ENCODE measurements at regions not wholly inside any gene's neighbourhood (a gene's known extent, or its start where the extent isn't known, plus 50 kb on each side); places are given as distances from the start of the nearest gene placed in this dataset.

DNA sequence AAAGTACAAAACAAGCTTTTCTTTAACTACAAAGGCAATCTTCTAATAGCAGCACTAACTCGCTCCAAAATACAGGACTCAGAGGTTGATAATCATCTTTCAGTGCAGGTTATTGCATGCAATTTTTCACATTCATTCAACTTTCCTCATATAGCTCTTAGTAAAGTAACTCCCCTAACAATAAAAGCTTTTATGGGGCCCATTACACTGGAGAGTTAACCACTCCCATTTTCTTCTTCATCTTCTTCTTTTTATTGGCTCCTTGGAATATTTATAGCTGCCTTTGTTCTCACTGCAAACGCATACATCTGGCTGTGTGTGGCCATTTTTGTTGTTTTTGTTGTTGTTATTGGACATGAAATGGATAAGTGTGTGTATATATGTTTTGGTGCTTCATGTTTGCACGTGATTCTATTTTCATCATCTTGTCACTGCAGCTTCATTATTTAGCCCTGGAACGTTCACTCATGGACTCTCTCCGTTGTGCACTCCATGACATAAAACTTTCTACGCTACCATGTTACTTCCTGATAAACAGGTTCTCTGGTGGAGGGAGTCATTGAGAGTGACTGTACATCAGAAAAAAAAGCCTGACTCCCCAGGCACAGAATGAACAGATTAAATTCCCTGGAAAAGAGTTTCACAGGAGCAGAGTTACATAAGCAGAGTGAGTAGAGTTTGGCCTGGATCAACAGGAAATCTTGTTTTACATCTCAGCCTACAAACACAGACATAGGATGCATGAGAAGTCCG, 236.4 kb upstream of the SP4 start:
- H3K27ac ChIP-seq = no peak overlapping the region
- H3K36me3 ChIP-seq = no peaks in the 10 kb centered on the region
- no peak for TF ChIP-seq POLR2AphosphoS5 (IDR thresholded peaks at IDR 0.05)
- TF ChIP-seq, protein P1, sequence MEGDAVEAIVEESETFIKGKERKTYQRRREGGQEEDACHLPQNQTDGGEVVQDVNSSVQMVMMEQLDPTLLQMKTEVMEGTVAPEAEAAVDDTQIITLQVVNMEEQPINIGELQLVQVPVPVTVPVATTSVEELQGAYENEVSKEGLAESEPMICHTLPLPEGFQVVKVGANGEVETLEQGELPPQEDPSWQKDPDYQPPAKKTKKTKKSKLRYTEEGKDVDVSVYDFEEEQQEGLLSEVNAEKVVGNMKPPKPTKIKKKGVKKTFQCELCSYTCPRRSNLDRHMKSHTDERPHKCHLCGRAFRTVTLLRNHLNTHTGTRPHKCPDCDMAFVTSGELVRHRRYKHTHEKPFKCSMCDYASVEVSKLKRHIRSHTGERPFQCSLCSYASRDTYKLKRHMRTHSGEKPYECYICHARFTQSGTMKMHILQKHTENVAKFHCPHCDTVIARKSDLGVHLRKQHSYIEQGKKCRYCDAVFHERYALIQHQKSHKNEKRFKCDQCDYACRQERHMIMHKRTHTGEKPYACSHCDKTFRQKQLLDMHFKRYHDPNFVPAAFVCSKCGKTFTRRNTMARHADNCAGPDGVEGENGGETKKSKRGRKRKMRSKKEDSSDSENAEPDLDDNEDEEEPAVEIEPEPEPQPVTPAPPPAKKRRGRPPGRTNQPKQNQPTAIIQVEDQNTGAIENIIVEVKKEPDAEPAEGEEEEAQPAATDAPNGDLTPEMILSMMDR (IDR thresholded peaks at IDR 0.05) = no peak
- no peak for TF ChIP-seq POLR2A (IDR thresholded peaks at IDR 0.05)
- no peak for TF ChIP-seq EP300 (IDR thresholded peaks at IDR 0.05)
- H3K4me1 ChIP-seq = peaks cover 0 to 5% (median 0%) of the 10 kb centered on the region in 3 donors
- WGBS, 2 donors (ENCODE audit: low coverage in 1 of 2) = 70 to 81% methylated on average over 2 to 7 of the region's 7 CpGs
- H3K4me3 ChIP-seq = no peak overlapping the region
- no peaks in the 10 kb centered on the region for H3K9me3 ChIP-seq
- no peaks in the 10 kb centered on the region for H3K27me3 ChIP-seq
- ATAC-seq = no peak

DNA sequence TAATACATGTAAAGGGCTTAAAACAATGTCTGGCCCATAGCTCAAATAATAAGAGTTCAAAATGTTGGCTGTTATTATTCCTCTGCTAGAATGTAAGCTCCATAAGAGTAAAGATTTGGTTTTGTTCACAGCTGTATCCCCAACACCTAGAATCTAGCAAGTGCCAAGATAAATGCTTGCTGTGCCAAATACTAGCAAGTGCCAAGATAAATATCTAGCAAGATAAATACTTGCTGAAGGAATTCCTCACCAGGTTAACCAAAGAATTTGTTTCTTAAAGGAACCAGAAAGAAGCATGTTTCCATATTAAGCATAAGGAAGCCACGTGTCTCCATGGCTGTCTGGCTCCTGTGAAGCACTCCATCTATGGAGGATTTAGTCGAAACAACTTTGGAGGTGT, 235.2 kb upstream of the SP4 start:
- Histone ChIP-seq H3K36me3 (no peaks in the 10 kb centered on the region), H3K4me3 (no peak overlapping the region), H3K4me1 (peaks cover 0 to 5% (median 0%) of the 10 kb centered on the region in 3 donors), H3K9me3 (no peaks in the 10 kb centered on the region), H3K27ac (no peak overlapping the region), H3K27me3 (no peaks in the 10 kb centered on the region)
- 29 to 62% methylated on average over 2 of the region's 2 CpGs for WGBS, 2 donors (ENCODE audit: low coverage in 1 of 2)
- TF ChIP-seq, protein P1 (IDR thresholded peaks at IDR 0.05) = no peak
- TF ChIP-seq POLR2A (IDR thresholded peaks at IDR 0.05) = no peak
- no peak for TF ChIP-seq POLR2AphosphoS5 (IDR thresholded peaks at IDR 0.05)
- no peak for TF ChIP-seq EP300 (IDR thresholded peaks at IDR 0.05)
- ATAC-seq = no peak

DNA sequence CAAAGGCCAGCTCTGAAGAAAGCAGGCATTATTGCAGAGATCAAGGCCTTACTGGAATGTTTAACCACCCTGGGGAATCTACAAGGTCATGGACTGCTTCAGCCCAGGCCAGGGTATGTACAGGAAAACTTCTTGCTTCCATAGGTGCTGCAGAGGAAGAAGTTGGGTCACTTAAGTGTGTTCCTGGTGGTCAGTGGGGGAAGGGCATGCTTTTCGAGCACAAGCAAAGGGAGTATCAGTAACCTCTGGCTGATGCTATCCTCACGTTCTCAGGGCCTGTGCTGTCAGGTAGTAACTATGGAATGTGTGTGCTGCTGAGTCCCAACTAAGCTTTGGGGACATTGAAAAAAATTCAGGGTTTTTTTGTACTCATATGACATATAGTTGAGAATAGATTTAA, 234.0 kb upstream of the SP4 start:
- Histone ChIP-seq H3K27me3 (no peaks in the 10 kb centered on the region), H3K9me3 (no peaks in the 10 kb centered on the region), H3K36me3 (no peaks in the 10 kb centered on the region), H3K4me3 (no peak overlapping the region), H3K27ac (no peak overlapping the region), H3K4me1 (peaks cover 0 to 5% (median 0%) of the 10 kb centered on the region in 3 donors)
- no peak for ATAC-seq
- no peak for TF ChIP-seq POLR2A (IDR thresholded peaks at IDR 0.05)
- TF ChIP-seq EP300 (IDR thresholded peaks at IDR 0.05) = no peak
- TF ChIP-seq, protein P1 (IDR thresholded peaks at IDR 0.05) = no peak
- TF ChIP-seq POLR2AphosphoS5 (IDR thresholded peaks at IDR 0.05) = no peak
- 63% methylated on average over 2 of the region's 2 CpGs; no CpG with 5 or more reads in 1 of the 2 donors for WGBS, 2 donors (ENCODE audit: low coverage in 1 of 2)

DNA sequence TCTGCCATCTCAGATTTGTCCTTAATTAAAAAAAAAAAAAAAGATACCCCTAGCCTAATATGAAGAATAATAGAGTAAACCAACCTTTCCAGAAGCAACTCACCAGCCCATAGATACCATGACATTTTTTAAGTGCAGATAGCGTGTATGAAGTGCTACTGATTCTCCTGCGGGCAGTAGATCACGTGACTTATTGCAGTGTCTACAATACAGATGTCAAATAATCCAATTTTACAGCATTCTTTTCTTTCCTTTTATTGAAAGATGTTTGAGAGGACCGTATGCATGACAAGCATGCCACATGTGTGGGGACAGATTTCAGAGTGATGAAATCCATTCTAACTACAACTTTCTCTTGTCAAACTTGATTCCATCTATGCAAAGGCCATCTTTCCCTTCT, 232.9 kb upstream of the SP4 start:
- no peak for TF ChIP-seq EP300 (IDR thresholded peaks at IDR 0.05)
- TF ChIP-seq, protein P1 (IDR thresholded peaks at IDR 0.05) = no peak
- TF ChIP-seq POLR2A (IDR thresholded peaks at IDR 0.05) = no peak
- TF ChIP-seq POLR2AphosphoS5 (IDR thresholded peaks at IDR 0.05) = no peak
- Histone ChIP-seq H3K4me3 (no peak overlapping the region), H3K4me1 (peaks cover 0 to 5% (median 0%) of the 10 kb centered on the region in 3 donors), H3K9me3 (no peaks in the 10 kb centered on the region), H3K27ac (no peak overlapping the region), H3K27me3 (no peaks in the 10 kb centered on the region), H3K36me3 (no peaks in the 10 kb centered on the region)
- ATAC-seq = no peak
- 73 to 84% methylated on average over 4 of the region's 4 CpGs for WGBS, 2 donors (ENCODE audit: low coverage in 1 of 2)

DNA sequence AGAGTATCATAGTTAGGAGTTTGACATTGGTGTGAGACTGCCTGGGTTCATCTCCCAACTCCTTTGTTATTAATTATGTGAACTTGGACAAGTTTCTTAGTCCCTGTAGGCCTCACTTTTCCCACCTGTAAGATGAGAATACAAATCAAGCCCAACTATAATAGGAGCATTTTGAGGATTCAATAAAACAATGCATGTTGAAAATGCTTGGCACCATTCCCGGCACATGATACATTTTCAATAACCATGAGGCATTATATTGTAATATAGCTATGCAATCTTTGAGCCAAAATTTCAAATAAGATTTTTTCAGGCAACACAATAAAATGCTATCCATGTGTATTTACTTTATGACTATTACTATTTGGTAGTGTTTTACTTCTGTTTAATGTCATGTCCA, 229.0 kb upstream of the SP4 start:
- Histone ChIP-seq H3K27ac (no peak overlapping the region), H3K9me3 (no peaks in the 10 kb centered on the region), H3K4me3 (no peak overlapping the region), H3K4me1 (no peaks in the 10 kb centered on the region), H3K36me3 (no peaks in the 10 kb centered on the region), H3K27me3 (no peaks in the 10 kb centered on the region)
- ATAC-seq = no peak
- TF ChIP-seq POLR2A (IDR thresholded peaks at IDR 0.05) (no peak), EP300 (IDR thresholded peaks at IDR 0.05) (no peak), POLR2AphosphoS5 (IDR thresholded peaks at IDR 0.05) (no peak)
- TF ChIP-seq, protein P1 (IDR thresholded peaks at IDR 0.05) = no peak
- WGBS, 2 donors (ENCODE audit: low coverage in 1 of 2) = 67 to 71% methylated on average over 1 of the region's 1 CpG

Data from gastroesophageal sphincter (tissue), 4 donors.